ENCODE measurements at regions not wholly inside any gene's neighbourhood (a gene's known extent, or its start where the extent isn't known, plus 50 kb on each side); places are given as distances from the start of the nearest gene placed in this dataset.
"Not testable (repeated sequence)": the region's sequence is repeated elsewhere in the genome, so short reads cannot be mapped to it uniquely, and the experiment has no call there.

DNA sequence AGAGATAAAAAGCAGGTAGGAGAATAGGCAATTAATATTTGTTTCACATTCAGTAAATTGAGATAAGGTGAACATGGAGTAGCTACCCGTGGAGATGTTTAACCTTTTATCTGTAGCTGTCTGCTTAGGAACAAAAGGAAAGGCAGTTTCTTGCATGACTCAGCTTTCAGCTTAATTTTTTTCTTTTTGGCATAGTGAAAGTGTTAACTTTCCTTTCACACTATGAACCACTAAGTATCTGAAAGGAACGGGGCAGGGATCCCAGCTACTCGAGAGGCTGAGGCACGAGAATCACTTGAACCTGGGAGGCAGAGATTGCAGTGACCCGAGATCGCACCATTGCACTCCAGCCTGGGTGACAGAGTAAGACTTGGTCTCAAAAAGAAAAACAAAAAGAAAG is 176.0 kb downstream of the LACC1 start:
- not testable (repeated sequence) for DNase-seq (ENCODE audit: low spot score)

GRCh38 chr13:44058067-44058466 is 178.4 kb downstream of the LACC1 start:
- no peak for DNase-seq (ENCODE audit: low spot score)

DNA sequence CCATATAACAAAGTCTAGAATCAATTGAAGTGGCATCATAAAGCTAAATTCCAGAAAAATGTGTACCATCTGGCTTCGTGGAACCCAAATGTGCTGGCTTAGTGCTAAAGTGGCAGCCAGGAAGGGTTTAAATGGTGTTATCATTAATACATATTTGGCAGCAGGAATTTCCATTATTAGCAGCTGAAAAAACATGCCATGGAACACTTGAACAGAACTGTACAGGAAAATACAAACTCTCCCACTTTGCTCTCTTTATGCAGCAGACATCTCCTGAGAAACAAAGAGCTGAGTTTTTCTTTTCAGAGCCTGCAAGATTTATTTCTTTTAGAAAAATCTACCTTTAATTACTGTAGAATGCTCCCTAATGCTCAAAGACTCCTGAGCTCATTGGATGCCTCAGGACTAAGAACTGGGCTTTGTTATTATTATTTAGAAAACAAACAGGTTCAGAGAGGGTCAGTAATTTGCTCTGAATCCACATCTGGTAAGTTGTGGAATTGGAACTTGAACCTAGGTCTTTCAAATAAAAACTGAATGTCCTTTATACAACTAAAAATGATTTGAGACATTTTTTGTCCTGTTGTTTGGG is 179.0 kb downstream of the LACC1 start:
- no peak for DNase-seq (ENCODE audit: low spot score)

GRCh38 chr13:44061876-44062275 is 182.2 kb downstream of the LACC1 start:
- DNase-seq (ENCODE audit: low spot score) = no peak

GRCh38 chr13:44063467-44063866 is 183.8 kb downstream of the LACC1 start:
- no peak for DNase-seq (ENCODE audit: low spot score)

DNA sequence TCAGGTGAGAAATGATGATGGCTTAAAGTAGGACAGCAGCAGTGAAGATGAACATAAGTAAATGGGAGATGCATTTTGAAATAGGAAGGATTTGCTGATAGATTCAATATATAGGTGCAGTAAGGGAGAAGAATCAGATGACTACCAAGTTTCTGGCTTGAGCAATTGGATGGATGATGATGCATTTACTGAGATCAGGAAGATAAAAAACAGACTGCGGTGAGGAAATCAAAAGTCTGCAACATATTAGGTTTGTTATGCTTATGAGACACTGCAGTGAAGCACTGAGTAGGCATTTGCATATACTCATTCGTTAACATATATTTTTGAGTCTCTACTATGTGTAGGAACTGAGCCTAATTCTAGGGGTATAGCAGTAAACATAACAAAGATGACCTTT is 184.2 kb downstream of the LACC1 start:
- no peak for DNase-seq (ENCODE audit: low spot score)

- DNase-seq (ENCODE audit: low spot score) = no peak
These were observed 184.7 kb downstream of the LACC1 start for GRCh38 chr13:44064357-44064756.

- DNase-seq (ENCODE audit: low spot score) = no peak
These were observed 188.5 kb downstream of the LACC1 start for GRCh38 chr13:44068169-44068568.

GRCh38 chr13:44068737-44069136 is 189.0 kb downstream of the LACC1 start:
- no peak for DNase-seq (ENCODE audit: low spot score)

DNA sequence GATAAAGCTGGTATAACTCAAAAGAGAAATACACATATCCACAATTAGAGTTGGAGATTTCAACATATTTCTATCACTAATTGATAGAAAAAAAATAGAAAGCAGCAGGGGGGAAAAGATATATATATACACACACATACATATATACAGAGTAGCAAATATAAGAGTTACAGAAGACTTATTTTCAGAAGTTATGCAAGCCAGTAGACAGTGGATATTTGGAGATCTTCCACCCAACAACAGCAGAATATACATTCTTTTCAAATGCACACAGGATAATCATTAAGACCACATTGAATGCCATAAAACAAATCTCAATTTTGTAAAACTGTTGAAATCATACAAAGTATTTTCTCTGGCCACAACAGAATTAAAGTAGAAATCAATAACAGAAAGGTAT is 192.8 kb downstream of the LACC1 start:
- DNase-seq (ENCODE audit: low spot score) = no peak

GRCh38 chr13:44074611-44075010 is 194.9 kb downstream of the LACC1 start:
- DNase-seq (ENCODE audit: low spot score) = no peak

- DNase-seq (ENCODE audit: low spot score) = no peak
These were observed 195.4 kb downstream of the LACC1 start for GRCh38 chr13:44075113-44075512.

DNA sequence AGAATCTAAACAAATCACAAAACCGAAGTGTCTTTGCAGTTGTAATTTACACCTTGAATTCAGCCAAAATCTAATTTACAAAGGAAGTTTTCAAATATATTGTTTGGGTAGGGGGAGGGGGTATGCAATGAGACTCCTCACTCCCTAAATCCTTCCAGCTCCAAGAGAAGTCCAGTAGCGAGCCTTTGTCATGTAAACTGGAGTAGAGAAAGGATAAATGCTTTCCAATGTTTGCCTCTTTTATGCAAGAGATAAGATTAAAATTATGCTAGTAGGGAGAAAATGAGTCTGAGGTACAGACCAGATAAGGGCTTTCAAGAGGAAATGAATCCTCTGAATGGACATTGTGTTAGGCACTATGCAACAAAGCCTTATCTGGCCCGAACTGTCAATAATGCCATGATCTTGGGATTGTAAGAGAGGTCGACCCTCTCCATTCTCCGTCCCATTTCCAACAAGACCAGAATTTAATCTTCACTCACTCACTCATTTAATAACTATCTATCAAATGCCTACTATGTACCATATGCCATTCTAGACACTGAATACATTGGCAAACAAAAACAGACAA is 199.2 kb downstream of the LACC1 start:
- DNase-seq (ENCODE audit: low spot score) = no peak

- DNase-seq (ENCODE audit: low spot score) = no peak
These were observed 199.9 kb downstream of the LACC1 start for GRCh38 chr13:44079413-44080205.

DNA sequence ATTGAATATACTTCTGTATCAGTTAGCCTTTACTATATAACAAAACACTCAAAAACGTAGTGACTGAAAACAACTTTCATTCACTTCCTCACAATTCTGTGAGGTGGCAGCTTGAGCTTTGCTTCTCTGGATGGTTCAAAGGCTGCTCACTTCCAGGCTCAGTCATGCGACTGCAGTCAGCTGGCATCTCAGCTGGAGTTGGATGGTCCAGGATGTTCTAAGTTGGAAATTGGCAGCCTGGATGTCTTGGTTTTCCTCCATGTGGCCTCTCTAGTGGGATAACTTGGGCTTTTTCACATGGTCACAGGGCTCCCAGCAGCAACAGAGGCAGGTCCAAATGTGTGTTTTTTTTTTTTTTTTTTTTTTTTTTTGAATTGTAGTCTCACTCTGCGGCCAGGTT is 204.4 kb downstream of the LACC1 start:
- peak; percentile 45 for DNase-seq (ENCODE audit: low spot score)

DNA sequence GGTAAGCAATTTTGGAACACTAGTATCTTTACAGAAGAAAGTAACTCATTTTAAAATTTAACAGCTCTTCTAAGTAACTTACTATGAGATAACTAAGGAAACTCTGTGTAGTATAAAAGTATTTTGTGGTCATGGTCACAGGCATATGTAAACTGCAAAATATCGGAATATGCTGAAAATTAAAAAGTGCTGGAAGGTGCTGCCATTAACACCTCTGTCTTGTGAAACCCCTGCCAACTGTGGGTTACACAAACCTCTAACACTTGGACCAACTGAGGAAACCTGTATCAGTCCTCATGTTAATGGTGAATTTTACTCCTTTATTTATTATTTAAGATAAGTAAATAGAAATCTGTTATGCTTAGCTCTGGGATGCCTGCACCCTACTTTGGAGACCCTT is 206.7 kb downstream of the LACC1 start:
- no peak for DNase-seq (ENCODE audit: low spot score)

DNA sequence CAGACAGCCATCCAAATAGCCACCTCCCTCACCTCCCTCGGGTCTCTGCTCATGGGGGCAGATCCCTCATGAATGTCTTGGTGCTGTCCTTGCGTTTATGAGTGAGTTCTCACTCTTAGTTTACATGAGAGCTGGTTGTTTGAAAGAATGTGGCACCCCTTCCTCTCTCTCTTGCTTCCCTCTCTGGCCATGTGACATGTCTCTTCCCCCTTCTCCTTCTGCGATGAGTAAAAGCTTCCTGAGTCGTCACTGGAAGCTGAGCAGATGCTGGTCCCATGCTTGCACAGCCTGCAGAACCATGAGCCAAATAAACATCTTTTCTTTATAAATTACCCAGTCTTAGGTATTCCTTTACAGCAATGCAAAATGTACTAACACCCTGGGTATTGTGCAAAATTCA is 208.7 kb downstream of the LACC1 start:
- peak; percentile 59 for DNase-seq (ENCODE audit: low spot score)

DNA sequence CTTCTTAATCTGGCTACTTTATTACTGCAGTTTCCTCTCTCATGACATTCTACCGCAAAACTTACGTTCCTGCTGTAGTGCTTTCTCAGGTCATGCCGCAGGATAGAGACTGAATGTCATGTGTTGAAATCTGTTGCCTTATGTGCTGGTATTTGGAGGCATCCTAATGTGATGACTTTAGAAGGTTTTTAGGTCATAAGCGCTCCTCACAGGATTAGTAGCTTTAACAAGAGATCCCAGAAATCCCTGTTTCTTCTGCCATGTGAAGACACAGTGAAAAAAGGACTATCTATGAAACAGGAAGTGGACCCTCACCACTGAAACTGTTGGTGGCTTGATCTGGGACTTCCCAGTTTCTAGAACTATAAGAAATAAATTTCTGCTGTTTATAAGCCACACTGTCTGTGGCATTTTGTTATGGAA is 209.3 kb downstream of the LACC1 start:
- no peak for DNase-seq (ENCODE audit: low spot score)

DNA sequence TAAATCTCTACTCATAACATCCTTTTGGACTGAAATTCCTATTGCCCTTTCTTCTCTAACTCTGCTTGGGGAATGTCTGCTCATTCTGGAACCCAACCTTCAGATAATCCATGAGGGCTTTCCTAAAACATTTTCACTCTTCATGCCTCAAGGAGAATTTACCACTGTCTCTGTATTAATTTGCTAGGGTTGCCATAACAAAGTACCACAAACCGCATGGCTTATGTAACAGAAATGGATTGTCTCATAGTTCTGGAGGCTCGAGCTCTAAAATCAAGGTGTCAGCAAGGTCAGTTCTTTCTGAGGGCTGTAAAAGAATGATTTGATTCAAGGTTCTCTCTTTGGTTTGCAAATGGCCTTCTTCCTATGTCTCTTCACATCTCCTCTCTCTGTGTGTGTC is 209.7 kb downstream of the LACC1 start:
- DNase-seq (ENCODE audit: low spot score) = no peak

DNA sequence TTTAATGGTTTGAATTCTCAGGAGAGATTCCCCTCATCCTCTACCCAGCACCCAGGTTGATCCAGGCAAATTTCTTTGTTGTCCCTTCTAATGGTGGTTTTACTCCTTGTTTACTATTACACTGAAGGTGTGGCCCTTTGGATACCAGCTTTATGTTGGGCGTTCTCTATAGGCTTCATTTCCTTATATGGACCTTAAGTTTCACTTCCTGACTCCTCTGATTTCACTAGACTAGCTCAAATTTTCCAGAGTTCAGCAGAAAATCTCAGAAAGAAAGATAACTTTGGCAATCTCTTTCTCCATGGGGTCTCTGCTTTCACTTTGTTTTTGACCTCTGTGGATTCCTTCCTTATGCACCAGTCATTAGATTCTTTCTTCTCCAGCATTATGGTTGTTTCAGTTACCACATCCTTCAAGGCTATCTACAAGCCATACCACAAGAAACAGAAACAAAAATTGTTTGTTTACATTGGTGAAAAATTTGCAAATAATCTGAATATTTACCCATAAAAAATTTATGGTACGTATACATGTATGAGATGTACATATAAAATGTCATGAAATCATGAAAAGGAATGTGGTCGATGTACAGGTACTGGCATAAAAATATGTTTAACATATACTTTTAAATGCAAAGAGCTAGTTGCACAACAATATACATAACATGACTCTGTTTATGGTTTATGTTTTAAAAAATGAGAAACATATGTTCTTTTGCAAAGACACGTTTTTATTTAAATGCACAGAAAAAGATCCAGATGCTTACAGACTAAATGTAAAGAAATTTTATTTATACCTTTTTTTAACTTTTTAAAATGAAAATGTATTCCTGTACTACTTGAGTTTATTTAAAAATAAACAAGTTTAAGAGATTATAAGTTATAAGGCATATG is 212.6 kb downstream of the LACC1 start:
- no peak for DNase-seq (ENCODE audit: low spot score)

- DNase-seq (ENCODE audit: low spot score) = peak; percentile 77
These were observed 214.2 kb downstream of the LACC1 start for GRCh38 chr13:44093607-44094564.

Data from pons (tissue), 1 donor.